Type B pancreatic cell (in vitro differentiated cells): ENCODE measurements at regions not wholly inside any gene's neighbourhood (a gene's known extent, or its start where the extent isn't known, plus 50 kb on each side); places are given as distances from the start of the nearest gene placed in this dataset.

ENCODE experiments used
- DNase-seq: peaks from one replicate; pipeline ENCODE4 v3.0.0; 2021; ENCODE audit warnings: mixed read lengths; ENCODE audit not compliant: unreplicated experiment; ENCODE audit errors: extremely low spot score
- H3K27ac Mint-ChIP-seq: 2 replicates; pipeline ENCODE4 v1.8.0; 2021; ENCODE audit warnings: mild to moderate bottlenecking, mixed read lengths
- H3K27me3 Mint-ChIP-seq: 2 replicates; pipeline ENCODE4 v1.8.0; 2021; ENCODE audit warnings: mixed read lengths
- H3K36me3 Mint-ChIP-seq: 2 replicates; pipeline ENCODE4 v1.8.0; 2021; ENCODE audit warnings: mixed read lengths
- H3K4me1 Mint-ChIP-seq: one replicate; pipeline ENCODE4 v1.8.0; 2021; ENCODE audit warnings: mixed read lengths; ENCODE audit not compliant: unreplicated experiment
- H3K4me3 Mint-ChIP-seq: 2 replicates; pipeline ENCODE4 v1.8.0; 2021; ENCODE audit warnings: mild to moderate bottlenecking, mixed read lengths
- H3K9me3 Mint-ChIP-seq: 2 replicates; pipeline ENCODE4 v1.8.0; 2021; ENCODE audit warnings: mixed read lengths
- TF ChIP-seq, protein P1 (sequence below): fragments of 200-600 bp; sonication (generic); conservative IDR thresholded peaks from 2 replicates; pipeline ENCODE4 v1.5.0; 2021; ENCODE audit warnings: antibody characterized with exemption, mild to moderate bottlenecking

DNA sequence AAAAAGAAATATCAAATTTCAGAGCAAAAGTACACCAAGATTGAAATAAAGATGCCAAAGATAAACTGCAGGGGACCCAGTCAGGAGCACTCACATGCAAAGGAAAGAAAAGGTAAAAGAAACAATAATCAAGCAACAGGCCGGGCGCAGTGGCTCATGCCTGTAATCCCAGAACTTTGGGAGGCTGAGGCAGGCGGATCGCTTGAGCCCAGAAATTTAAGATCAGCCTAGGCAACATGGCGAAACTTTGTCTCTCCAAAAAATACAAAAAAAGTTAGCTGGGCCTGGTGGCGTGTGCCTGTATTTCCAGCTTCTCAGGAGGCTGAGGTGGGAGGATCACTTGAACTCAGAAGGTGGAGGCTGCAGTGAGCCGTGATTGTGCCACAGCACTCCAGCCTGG lies 107.6 kb upstream of the SMURF2 start:
- TF ChIP-seq, protein P1, sequence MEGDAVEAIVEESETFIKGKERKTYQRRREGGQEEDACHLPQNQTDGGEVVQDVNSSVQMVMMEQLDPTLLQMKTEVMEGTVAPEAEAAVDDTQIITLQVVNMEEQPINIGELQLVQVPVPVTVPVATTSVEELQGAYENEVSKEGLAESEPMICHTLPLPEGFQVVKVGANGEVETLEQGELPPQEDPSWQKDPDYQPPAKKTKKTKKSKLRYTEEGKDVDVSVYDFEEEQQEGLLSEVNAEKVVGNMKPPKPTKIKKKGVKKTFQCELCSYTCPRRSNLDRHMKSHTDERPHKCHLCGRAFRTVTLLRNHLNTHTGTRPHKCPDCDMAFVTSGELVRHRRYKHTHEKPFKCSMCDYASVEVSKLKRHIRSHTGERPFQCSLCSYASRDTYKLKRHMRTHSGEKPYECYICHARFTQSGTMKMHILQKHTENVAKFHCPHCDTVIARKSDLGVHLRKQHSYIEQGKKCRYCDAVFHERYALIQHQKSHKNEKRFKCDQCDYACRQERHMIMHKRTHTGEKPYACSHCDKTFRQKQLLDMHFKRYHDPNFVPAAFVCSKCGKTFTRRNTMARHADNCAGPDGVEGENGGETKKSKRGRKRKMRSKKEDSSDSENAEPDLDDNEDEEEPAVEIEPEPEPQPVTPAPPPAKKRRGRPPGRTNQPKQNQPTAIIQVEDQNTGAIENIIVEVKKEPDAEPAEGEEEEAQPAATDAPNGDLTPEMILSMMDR, result no peak

DNA sequence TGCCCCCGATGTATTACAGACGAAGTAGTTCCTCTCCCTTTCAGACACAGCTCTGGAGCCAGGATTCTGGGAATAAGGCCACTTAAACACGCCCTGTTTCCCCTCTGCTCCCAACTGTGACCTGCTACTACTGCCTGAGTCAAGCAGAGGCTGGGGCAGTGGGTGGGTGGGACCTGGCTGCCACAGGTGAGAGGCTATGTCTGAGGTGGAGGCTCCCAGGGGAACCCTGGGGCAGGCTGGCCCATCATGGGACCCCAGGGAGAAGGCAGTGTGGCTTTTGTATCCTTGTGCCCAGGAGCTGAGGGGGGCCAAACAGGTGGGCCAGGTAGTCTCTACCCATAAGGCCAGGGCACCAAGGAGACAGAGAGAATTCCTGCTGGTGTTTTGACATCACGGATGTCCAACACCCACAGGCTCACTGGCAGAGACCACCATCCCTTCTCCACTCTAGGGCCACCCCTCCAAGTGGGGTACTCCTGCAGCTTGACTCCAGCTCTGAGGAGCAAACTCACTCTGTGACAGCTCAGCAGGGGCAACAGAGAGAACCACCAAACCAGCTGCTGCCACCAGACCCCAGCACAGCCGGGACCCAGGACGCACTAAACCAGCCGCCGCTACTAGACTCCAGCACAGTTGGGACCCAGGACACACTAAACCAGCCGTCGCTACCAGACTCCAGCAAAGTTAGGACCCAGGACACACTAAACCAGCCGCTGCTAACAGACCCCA lies 105.3 kb upstream of the SMURF2 start:
- Mint-ChIP-seq H3K27ac (no peak overlapping the region), H3K9me3 (no peaks in the 10 kb centered on the region), H3K4me1 (peaks cover 14% of the 10 kb centered on the region), H3K4me3 (no peak overlapping the region), H3K36me3 (peaks cover 19% of the 10 kb centered on the region), H3K27me3 (no peaks in the 10 kb centered on the region)
- DNase-seq, result no peak
- TF ChIP-seq, protein P1, result no peak

More for the DNA sequence above, 107.6 kb upstream of the SMURF2 start:
- Mint-ChIP-seq H3K36me3 (peaks cover 12% of the 10 kb centered on the region), H3K9me3 (no peaks in the 10 kb centered on the region), H3K27me3 (no peaks in the 10 kb centered on the region), H3K4me3 (no peak overlapping the region), H3K27ac (no peak overlapping the region), H3K4me1 (peaks cover 14% of the 10 kb centered on the region)
- no peak for DNase-seq

DNA sequence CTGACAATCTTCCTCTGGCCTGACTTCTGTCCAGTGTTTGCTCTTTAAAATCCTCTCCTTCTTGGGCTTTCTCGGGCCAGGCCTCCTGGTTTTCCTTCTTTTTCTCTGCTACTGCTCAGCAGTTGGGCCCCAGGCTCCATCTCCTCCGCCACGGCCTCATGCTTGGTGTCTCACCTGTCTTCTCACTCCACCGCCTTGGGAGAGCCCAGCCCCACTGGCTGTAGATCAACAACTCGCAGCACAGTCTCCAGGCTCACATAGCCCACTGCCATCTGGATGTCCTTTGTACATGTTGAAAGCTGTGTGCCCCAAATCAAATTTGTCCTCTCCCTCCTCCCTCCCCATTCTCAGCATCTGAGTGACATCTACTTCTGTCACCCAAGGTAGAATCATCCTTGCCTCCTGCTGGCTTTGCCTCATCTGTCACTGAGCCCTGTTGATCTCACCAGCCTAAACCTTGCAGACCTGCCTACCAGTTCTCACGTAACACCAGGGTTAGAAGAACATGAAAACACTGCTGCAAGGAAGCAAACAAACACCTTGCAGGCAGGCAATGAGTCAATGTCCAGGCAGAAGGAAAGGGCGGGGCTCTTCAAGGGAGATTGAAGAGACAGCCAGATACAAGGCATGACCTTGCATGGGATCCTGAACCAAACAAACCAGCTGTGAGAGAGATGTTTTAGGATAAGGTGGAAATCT lies 103.2 kb upstream of the SMURF2 start:
- DNase-seq, result no peak
- H3K9me3 Mint-ChIP-seq, result no peaks in the 10 kb centered on the region
- peaks cover 14% of the 10 kb centered on the region for H3K4me1 Mint-ChIP-seq
- H3K36me3 Mint-ChIP-seq, result peaks cover 16% of the 10 kb centered on the region
- TF ChIP-seq, protein P1, result no peak
- H3K27me3 Mint-ChIP-seq, result no peaks in the 10 kb centered on the region
- peak overlapping the region; percentile 83 for H3K27ac Mint-ChIP-seq
- H3K4me3 Mint-ChIP-seq, result peak overlapping the region; percentile 13

DNA sequence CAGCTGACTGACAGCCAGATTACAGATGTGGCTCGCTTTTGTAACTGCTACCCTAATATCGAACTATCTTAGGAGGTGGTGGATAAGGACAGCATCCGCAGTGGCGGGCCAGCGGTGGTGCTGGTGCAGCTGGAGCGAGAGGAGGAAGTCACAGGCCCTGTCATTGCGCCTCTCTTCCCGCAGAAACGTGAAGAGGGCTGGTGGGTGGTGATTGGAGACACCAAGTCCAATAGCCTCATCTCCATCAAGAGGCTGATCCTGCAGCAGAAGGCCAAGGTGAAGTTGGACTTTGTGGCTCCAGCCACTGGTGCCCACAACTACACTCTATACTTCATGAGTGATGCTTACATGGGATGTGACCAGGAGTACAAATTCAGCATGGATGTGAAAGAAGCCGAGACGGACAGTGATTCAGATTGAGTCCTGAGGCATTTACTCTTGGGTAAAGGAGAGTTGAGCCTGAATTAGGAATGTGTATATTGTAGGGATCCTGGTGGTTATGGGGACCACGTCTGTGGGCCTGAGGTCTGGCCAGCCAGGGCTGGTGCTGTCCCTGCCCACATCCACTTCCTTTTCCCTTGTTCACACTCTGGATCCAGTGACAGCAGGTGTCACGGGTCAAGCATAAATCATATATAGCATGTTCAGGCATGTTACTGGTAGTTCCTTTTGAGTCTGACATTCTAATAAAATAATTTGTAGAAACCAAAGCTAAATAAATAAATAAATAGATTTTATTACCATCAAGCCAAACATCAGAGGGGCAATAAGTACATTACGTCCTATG lies 89.0 kb upstream of the SMURF2 start:
- Mint-ChIP-seq H3K27ac (no peak overlapping the region), H3K4me1 (no peaks in the 10 kb centered on the region), H3K4me3 (no peak overlapping the region), H3K9me3 (no peaks in the 10 kb centered on the region), H3K27me3 (no peaks in the 10 kb centered on the region), H3K36me3 (peaks cover 28% of the 10 kb centered on the region)
- peak; percentile 37 for DNase-seq
- TF ChIP-seq, protein P1, result no peak

DNA sequence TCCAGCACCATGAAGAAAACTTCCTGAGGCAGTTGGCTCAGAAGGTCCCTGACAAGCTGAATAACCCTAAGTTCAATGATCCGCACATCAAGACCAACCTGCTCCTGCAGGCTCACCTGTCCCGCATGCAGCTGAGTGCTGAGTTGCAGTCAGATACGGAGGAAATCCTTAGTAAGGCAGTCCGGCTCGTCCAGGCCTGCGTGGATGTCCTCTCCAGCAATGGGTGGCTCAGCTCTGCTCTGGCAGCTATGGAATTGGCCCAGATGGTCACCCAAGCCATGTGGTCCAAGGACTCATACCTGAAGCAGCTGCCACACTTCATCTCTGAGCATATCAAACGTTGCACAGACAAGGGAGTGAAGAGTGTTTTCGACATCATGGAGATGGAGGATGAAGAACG lies 88.4 kb upstream of the SMURF2 start:
- TF ChIP-seq, protein P1, result no peak
- Mint-ChIP-seq H3K27ac (no peak overlapping the region), H3K36me3 (peaks cover 25% of the 10 kb centered on the region), H3K4me3 (no peak overlapping the region), H3K9me3 (no peaks in the 10 kb centered on the region), H3K4me1 (no peaks in the 10 kb centered on the region), H3K27me3 (no peaks in the 10 kb centered on the region)
- no peak for DNase-seq
